ENCODE measurements at regions not wholly inside any gene's neighbourhood (a gene's known extent, or its start where the extent isn't known, plus 50 kb on each side); places are given as distances from the start of the nearest gene placed in this dataset.

DNA sequence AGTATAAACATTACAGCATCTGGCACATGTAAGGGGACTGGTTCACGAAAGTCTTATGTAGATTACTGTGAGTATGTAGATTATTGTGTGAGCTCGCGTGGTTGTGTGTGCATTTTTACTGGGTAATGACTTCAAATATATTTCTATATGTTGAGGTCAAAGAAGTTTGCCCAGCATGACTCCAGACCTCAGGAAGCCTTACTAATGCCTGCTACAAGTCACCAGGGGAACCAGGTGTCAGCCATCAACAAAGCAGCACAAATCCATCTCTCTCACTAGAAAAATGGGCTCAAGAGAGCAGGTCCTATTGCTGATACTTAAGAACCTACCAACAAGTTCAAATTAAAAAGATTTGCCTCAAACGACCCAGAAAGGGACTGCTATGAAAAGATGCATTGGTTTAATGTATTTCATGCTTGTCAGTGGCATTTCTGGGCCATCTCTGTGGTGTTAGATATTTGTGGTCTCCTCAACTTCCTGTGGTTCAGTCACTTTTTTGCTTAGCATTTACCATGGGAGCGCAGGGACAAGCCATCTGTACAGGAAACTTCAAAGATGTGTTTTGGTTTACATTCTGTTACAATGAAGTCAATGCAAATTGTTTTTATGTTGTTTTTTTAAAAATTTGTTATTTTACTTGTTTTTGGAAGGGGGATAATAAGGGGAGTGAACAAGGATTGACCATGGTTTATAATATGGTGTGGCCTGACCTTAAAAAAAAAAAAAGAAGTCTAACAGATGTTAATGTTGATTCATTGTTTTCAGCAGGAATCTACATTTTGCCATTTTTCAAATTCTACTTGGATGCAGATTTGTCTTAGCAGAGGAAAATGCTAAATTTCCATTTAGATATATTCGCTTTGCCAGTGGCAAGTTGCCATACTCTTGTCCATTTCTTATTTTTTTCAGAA is 172.1 kb upstream of the ADAMTS9 start:
- POLR2A ChIA-PET: no interaction called here
- SMC1A ChIA-PET (ENCODE audit: uncharacterized antibody, unreplicated experiment): no interaction called here
- no peaks in the 10 kb centered on the region for H3K27me3 ChIP-seq (replicated peaks in 1 of 2; ENCODE audit: control insufficient read depth in 2 of 2, insufficient read depth in 2 of 2, low read length in 1 of 2)
- H3K4me1 ChIP-seq (ENCODE audit: control insufficient read depth, insufficient read depth, low read length): no peaks in the 10 kb centered on the region
- intact Hi-C loops (cut with micrococcal nuclease; ENCODE audit: unreplicated experiment) (no loop called here), in situ Hi-C loops (cut with MboI) (no loop called here)
- H3K27ac ChIP-seq (ENCODE audit: control insufficient read depth, insufficient read depth): no peak overlapping the region
- H3K36me3 ChIP-seq (ENCODE audit: control insufficient read depth in 2 of 2, insufficient read depth in 2 of 2, low read length in 1 of 2): no peaks in the 10 kb centered on the region
- H3K9ac ChIP-seq (ENCODE audit: control insufficient read depth, insufficient read depth, low read length): no peak overlapping the region
- DNase-seq (ENCODE audit: low read depth, low spot score) (no peak), FAIRE-seq (no peak), ATAC-seq (no peak)
- no peak overlapping the region for H2AFZ ChIP-seq (ENCODE audit: control insufficient read depth, low read depth, low read length)
- H3K4me2 ChIP-seq (ENCODE audit: control insufficient read depth, insufficient read depth): no peak overlapping the region
- no peaks in the 10 kb centered on the region for H3K79me2 ChIP-seq (ENCODE audit: control insufficient read depth, insufficient read depth, low read length)
- 4% methylated on average over 6 of the region's 6 CpGs for WGBS (ENCODE audit: insufficient coverage, insufficient replicate concordance, low lambda C conversion rate, missing lambda C conversion rate)
- H4K20me1 ChIP-seq (ENCODE audit: control insufficient read depth, insufficient read depth): no peaks in the 10 kb centered on the region
- no peak overlapping the region for H3K4me3 ChIP-seq
- RAD21 ChIA-PET (ENCODE audit: unreplicated experiment): no interaction called here
- CTCF ChIA-PET: interaction anchor here (0.5 kb wide), 1 partner anchor 472 kb away, joined by 3 read pairs; no protein-coding TSS in a partner anchor
- H3K9me3 ChIP-seq (replicated peaks; ENCODE audit: control insufficient read depth, insufficient read depth, low read length): no peaks in the 10 kb centered on the region
- TF ChIP-seq MEF2B (IDR thresholded peaks at IDR 0.05; ENCODE audit: partially characterized antibody, poor library complexity, severe bottlenecking) (no peak), ZNF274 (IDR thresholded peaks at IDR 0.05; ENCODE audit: insufficient read depth, insufficient read length) (no peak)
- TF ChIP-seq, protein P1, sequence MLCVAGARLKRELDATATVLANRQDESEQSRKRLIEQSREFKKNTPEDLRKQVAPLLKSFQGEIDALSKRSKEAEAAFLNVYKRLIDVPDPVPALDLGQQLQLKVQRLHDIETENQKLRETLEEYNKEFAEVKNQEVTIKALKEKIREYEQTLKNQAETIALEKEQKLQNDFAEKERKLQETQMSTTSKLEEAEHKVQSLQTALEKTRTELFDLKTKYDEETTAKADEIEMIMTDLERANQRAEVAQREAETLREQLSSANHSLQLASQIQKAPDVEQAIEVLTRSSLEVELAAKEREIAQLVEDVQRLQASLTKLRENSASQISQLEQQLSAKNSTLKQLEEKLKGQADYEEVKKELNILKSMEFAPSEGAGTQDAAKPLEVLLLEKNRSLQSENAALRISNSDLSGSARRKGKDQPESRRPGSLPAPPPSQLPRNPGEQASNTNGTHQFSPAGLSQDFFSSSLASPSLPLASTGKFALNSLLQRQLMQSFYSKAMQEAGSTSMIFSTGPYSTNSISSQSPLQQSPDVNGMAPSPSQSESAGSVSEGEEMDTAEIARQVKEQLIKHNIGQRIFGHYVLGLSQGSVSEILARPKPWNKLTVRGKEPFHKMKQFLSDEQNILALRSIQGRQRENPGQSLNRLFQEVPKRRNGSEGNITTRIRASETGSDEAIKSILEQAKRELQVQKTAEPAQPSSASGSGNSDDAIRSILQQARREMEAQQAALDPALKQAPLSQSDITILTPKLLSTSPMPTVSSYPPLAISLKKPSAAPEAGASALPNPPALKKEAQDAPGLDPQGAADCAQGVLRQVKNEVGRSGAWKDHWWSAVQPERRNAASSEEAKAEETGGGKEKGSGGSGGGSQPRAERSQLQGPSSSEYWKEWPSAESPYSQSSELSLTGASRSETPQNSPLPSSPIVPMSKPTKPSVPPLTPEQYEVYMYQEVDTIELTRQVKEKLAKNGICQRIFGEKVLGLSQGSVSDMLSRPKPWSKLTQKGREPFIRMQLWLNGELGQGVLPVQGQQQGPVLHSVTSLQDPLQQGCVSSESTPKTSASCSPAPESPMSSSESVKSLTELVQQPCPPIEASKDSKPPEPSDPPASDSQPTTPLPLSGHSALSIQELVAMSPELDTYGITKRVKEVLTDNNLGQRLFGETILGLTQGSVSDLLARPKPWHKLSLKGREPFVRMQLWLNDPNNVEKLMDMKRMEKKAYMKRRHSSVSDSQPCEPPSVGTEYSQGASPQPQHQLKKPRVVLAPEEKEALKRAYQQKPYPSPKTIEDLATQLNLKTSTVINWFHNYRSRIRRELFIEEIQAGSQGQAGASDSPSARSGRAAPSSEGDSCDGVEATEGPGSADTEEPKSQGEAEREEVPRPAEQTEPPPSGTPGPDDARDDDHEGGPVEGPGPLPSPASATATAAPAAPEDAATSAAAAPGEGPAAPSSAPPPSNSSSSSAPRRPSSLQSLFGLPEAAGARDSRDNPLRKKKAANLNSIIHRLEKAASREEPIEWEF (IDR thresholded peaks at IDR 0.05; ENCODE audit: insufficient replicate concordance, low read depth, low read length): no peak
- no TSS peak for BruUV-seq (replicated peaks)

Measured in GM12878 (cell line).